Tongue (tissue), 1 donor: ENCODE measurements at regions not wholly inside any gene's neighbourhood (a gene's known extent, or its start where the extent isn't known, plus 50 kb on each side); places are given as distances from the start of the nearest gene placed in this dataset.
"Not testable (repeated sequence)": the region's sequence is repeated elsewhere in the genome, so short reads cannot be mapped to it uniquely, and the experiment has no call there.

Experiments
- DNase-seq: peaks from one replicate; pipeline ENCODE4 v3.0.0-alpha.2; 2015

GRCh38 chrX:9271789-9272525 is 192.9 kb upstream of the TBL1X start:
- peak; percentile 80 for DNase-seq

GRCh38 chrX:9273744-9274143 is 191.1 kb upstream of the TBL1X start:
- DNase-seq: no peak

GRCh38 chrX:9278475-9279233 is 186.2 kb upstream of the TBL1X start:
- DNase-seq: peak; percentile 27

GRCh38 chrX:9279234-9279544 is 185.7 kb upstream of the TBL1X start:
- DNase-seq: no peak

- DNase-seq: peak; percentile 40
Observed at GRCh38 chrX:9280831-9281230, 184.0 kb upstream of the TBL1X start.

- DNase-seq: no peak
Observed at GRCh38 chrX:9282325-9282724, 182.5 kb upstream of the TBL1X start.

- DNase-seq: no peak
Observed at GRCh38 chrX:9285342-9285771, 179.5 kb upstream of the TBL1X start.

- DNase-seq: no peak
Observed at GRCh38 chrX:9286234-9286633, 178.6 kb upstream of the TBL1X start.

- DNase-seq: peak; percentile 51
Observed at GRCh38 chrX:9291629-9292028, 173.2 kb upstream of the TBL1X start.

- no peak for DNase-seq
Observed at GRCh38 chrX:9293051-9293496, 171.8 kb upstream of the TBL1X start.

GRCh38 chrX:9293903-9294302 is 171.0 kb upstream of the TBL1X start:
- no peak for DNase-seq

- DNase-seq: no peak
Observed at GRCh38 chrX:9295551-9295950, 169.3 kb upstream of the TBL1X start.

GRCh38 chrX:9298221-9298620 is 166.6 kb upstream of the TBL1X start:
- DNase-seq: no peak

- DNase-seq: not testable (repeated sequence)
Observed at GRCh38 chrX:9299681-9300080, 165.2 kb upstream of the TBL1X start.

GRCh38 chrX:9301836-9302235 is 163.0 kb upstream of the TBL1X start:
- DNase-seq: no peak

GRCh38 chrX:9302381-9302780 is 162.5 kb upstream of the TBL1X start:
- DNase-seq: no peak

- no peak for DNase-seq
Observed at GRCh38 chrX:9308426-9308825, 156.4 kb upstream of the TBL1X start.

GRCh38 chrX:9310616-9311015 is 154.2 kb upstream of the TBL1X start:
- no peak for DNase-seq

GRCh38 chrX:9311421-9312160 is 153.3 kb upstream of the TBL1X start:
- no peak for DNase-seq

- DNase-seq: no peak
Observed at GRCh38 chrX:9312922-9313867, 151.7 kb upstream of the TBL1X start.

- DNase-seq: peak; percentile 48
Observed at GRCh38 chrX:9315086-9315485, 149.8 kb upstream of the TBL1X start.

- DNase-seq: peak; percentile 47
Observed at GRCh38 chrX:9316096-9316495, 148.8 kb upstream of the TBL1X start.
